Natural killer cell treated with Interleukin-12 subunit alpha and Interleukin-12 subunit beta and Interleukin-15 and Interleukin-18, amount 100 ng/mL, for 72 hours (primary cell): ENCODE measurements at regions not wholly inside any gene's neighbourhood (a gene's known extent, or its start where the extent isn't known, plus 50 kb on each side); places are given as distances from the start of the nearest gene placed in this dataset.
A peak's percentile ranks its signal among the peaks of the same experiment; 100 is the strongest.

Experiments used
- ATAC-seq, 2 donors: fragments of 150-1000 bp; cut with Tn5 transposase in 1 of 2; sonication (Bioruptor Pico), chemical (Tn5 transposase) in 1 of 2; 2 replicates each; pipeline ENCODE4 v1.10.0; 2021
- DNase-seq: peaks from one replicate; pipeline ENCODE4 v3.0.0; 2022; ENCODE audit warnings: low spot score
- H3K27ac Mint-ChIP-seq, 2 donors: 1 replicate in 1 of 2; 2 replicates in 1 of 2; pipeline ENCODE4 v1.8.0; 2022; ENCODE audit warnings: mixed read lengths in 2 of 2, mild to moderate bottlenecking in 1 of 2, moderate library complexity in 1 of 2
- H3K27me3 Mint-ChIP-seq, 2 donors: 1 replicate in 1 of 2; 2 replicates in 1 of 2; pipeline ENCODE4 v1.8.0; 2022; ENCODE audit warnings: mixed read lengths in 2 of 2
- H3K36me3 Mint-ChIP-seq: one replicate; pipeline ENCODE4 v1.8.0; 2022; ENCODE audit warnings: mixed read lengths
- H3K4me1 Mint-ChIP-seq, 2 donors: 1 replicate in 1 of 2; 2 replicates in 1 of 2; pipeline ENCODE4 v1.8.0; 2022; ENCODE audit warnings: low read depth in 2 of 2, mixed read lengths in 2 of 2, mild to moderate bottlenecking in 1 of 2
- H3K4me3 Mint-ChIP-seq: one replicate; pipeline ENCODE4 v1.8.0; 2022; ENCODE audit warnings: mixed read lengths
- H3K9me3 Mint-ChIP-seq: 2 replicates; pipeline ENCODE4 v1.8.0; 2022; ENCODE audit warnings: mixed read lengths

DNA sequence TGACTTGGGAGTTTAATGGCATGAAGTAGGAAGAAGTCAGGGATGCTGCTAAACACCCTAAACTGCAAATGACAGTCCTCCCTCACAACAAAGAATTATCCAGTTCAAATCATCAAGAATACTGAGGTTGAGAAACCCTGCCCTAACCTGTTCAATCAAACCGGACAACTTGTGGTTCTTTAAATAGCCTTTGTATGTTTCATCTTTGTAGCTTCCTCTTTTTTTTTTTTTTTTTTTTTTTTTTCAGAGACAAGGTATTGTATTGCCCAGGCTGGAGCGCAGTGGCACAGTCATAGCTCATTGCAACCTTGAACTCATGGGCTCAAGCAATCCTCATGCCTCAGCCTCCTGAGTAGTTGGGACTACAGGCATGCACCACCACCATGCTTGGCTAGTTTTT, 52.5 kb upstream of the TTC29 start:
- H3K4me3 Mint-ChIP-seq, result no peak overlapping the region
- no peaks in the 10 kb centered on the region for H3K4me1 Mint-ChIP-seq
- no peak overlapping the region for H3K27ac Mint-ChIP-seq
- H3K9me3 Mint-ChIP-seq, result no peaks in the 10 kb centered on the region
- peaks cover 9 to 18% of the 10 kb centered on the region in 2 donors for H3K27me3 Mint-ChIP-seq
- ATAC-seq (no peak), DNase-seq (no peak)
- H3K36me3 Mint-ChIP-seq, result no peaks in the 10 kb centered on the region

- Mint-ChIP-seq H3K27me3 (no peaks in the 10 kb centered on the region), H3K36me3 (no peaks in the 10 kb centered on the region), H3K4me3 (no peak overlapping the region), H3K4me1 (no peaks in the 10 kb centered on the region), H3K9me3 (no peaks in the 10 kb centered on the region), H3K27ac (no peak overlapping the region)
- DNase-seq, result no peak
- no peak for ATAC-seq
These were observed 58.5 kb upstream of the TTC29 start for GRCh38 chr4:147003956-147004809.

DNA sequence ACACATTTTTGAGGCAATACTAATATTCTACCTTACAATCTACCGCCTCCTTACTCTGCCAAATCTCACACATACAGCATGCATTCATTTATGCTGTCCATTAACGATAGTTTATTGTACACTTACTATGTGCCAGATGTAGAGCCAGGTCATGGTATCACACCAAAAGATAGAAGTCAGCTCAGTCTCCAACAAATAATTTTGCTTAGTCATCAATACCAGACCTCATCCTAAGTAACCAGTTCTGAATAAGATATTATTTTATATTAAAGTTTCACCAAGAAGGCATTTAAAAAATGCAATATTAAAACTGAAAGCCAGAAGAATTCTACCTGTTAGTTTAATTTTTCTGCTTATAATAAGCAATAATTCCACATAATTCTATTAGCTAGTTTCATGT, 60.6 kb upstream of the TTC29 start:
- H3K4me3 Mint-ChIP-seq, result no peak overlapping the region
- H3K27me3 Mint-ChIP-seq, result peaks cover 0 to under 1% of the 10 kb centered on the region in 2 donors
- ATAC-seq (no peak), DNase-seq (no peak)
- H3K36me3 Mint-ChIP-seq, result no peaks in the 10 kb centered on the region
- H3K27ac Mint-ChIP-seq, result no peak overlapping the region
- H3K4me1 Mint-ChIP-seq, result no peaks in the 10 kb centered on the region
- no peaks in the 10 kb centered on the region for H3K9me3 Mint-ChIP-seq

DNA sequence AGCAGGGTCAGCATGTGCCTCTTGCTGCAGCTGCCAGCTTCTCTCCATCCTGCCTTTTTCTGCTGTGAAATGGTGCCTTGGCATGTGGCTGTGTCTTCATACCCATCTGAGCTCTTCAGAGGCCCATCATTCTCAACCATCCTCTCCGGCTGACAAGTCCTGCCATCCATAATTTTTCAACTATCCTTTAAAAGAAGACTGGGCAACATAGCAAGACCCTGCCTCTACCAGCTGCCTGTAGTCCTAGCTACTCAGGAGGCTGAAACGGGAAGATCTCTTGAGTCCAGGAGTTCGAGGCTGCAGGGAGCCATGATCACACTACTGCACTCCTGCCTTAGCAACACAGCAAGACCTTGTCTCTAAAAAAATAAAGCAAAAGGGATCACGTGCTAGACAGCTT, 64.2 kb upstream of the TTC29 start:
- H3K27ac Mint-ChIP-seq, result no peak overlapping the region
- H3K4me3 Mint-ChIP-seq, result no peak overlapping the region
- no peaks in the 10 kb centered on the region for H3K4me1 Mint-ChIP-seq
- DNase-seq, result no peak
- no peaks in the 10 kb centered on the region for H3K9me3 Mint-ChIP-seq
- peaks cover 0 to 13% of the 10 kb centered on the region in 2 donors for H3K27me3 Mint-ChIP-seq
- ATAC-seq, result no peak
- H3K36me3 Mint-ChIP-seq, result no peaks in the 10 kb centered on the region

- Mint-ChIP-seq H3K36me3 (no peaks in the 10 kb centered on the region), H3K27me3 (peaks cover 0 to 13% of the 10 kb centered on the region in 2 donors), H3K4me3 (no peak overlapping the region), H3K4me1 (no peaks in the 10 kb centered on the region), H3K9me3 (no peaks in the 10 kb centered on the region), H3K27ac (no peak overlapping the region)
- no peak for ATAC-seq
- no peak for DNase-seq
These were observed 65.7 kb upstream of the TTC29 start for GRCh38 chr4:147011411-147011810.

DNA sequence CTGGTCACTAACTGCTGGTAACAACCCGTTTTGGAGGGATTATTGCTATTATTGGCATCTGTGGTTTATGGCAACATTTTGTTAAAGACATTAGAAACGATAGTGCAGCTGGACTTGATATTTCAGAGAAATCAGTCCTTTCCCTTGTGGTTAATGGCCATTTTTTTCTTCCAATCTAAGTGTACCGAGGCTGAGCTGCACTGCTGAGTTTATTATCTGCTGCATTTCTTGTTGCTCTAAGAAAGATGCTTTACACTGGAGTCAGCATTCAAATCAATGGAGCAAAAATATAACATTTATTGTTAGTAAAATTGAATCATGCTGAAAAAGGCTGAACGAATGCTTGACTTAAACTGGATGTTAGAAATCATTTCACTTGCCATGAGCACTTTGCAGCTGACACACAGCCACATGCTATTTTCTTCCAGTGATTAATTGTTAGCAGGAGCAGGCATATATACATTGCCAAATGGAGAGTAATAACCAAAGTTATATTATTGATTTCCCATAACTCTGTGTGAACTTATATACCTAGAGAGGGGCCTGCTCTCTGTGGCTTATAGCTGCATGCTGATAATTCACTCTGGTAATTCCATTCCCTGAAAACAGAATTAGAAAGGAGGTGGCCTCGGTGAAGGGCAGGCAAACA, 66.5 kb upstream of the TTC29 start:
- Mint-ChIP-seq H3K4me1 (no peaks in the 10 kb centered on the region), H3K36me3 (no peaks in the 10 kb centered on the region), H3K9me3 (no peaks in the 10 kb centered on the region), H3K4me3 (no peak overlapping the region), H3K27ac (no peak overlapping the region), H3K27me3 (peaks cover 0 to 13% of the 10 kb centered on the region in 2 donors)
- DNase-seq, result no peak
- ATAC-seq, result no peak

- no peak for ATAC-seq
These were observed 69.3 kb upstream of the TTC29 start for GRCh38 chr4:147014946-147015345.

GRCh38 chr4:147015491-147015890, 69.8 kb upstream of the TTC29 start:
- H3K27ac Mint-ChIP-seq, result no peak overlapping the region
- peaks cover 0 to 13% of the 10 kb centered on the region in 2 donors for H3K27me3 Mint-ChIP-seq
- no peak overlapping the region for H3K4me3 Mint-ChIP-seq
- ATAC-seq, result no peak
- no peak for DNase-seq
- H3K9me3 Mint-ChIP-seq, result no peaks in the 10 kb centered on the region
- no peaks in the 10 kb centered on the region for H3K4me1 Mint-ChIP-seq
- no peaks in the 10 kb centered on the region for H3K36me3 Mint-ChIP-seq

More at GRCh38 chr4:147014946-147015345, 69.3 kb upstream of the TTC29 start:
- no peaks in the 10 kb centered on the region for H3K9me3 Mint-ChIP-seq
- no peak overlapping the region for H3K27ac Mint-ChIP-seq
- H3K27me3 Mint-ChIP-seq, result peaks cover 0 to 13% of the 10 kb centered on the region in 2 donors
- no peak for DNase-seq
- H3K36me3 Mint-ChIP-seq, result no peaks in the 10 kb centered on the region
- H3K4me3 Mint-ChIP-seq, result no peak overlapping the region
- no peaks in the 10 kb centered on the region for H3K4me1 Mint-ChIP-seq

GRCh38 chr4:147017081-147017480, 71.4 kb upstream of the TTC29 start:
- ATAC-seq, result no peak
- no peak overlapping the region for H3K27ac Mint-ChIP-seq
- peaks cover 0 to 3% of the 10 kb centered on the region in 2 donors for H3K27me3 Mint-ChIP-seq
- H3K9me3 Mint-ChIP-seq, result no peaks in the 10 kb centered on the region
- no peaks in the 10 kb centered on the region for H3K36me3 Mint-ChIP-seq
- H3K4me3 Mint-ChIP-seq, result no peak overlapping the region
- H3K4me1 Mint-ChIP-seq, result no peaks in the 10 kb centered on the region
- no peak for DNase-seq

DNA sequence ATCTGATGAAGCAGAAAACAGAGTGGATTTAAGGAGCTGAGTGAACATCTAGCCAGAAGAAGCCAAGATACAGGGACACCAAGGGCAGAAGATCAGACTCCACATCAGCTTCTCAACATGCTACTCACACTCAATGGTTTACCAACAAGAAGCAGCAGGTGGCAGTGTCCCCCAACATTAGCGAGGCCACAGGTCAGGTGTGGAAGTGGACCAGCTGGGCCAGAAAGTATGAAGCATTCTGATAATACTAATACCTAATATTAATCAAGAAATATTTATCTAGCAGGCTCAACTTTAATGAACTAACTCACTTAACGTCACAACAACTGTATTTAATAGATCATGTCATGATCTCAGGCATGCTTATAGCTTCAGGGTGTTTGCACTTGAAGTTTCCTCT, 73.4 kb upstream of the TTC29 start:
- peak in 1 of 2 donors; percentile 65 for ATAC-seq

GRCh38 chr4:147020456-147020855, 74.8 kb upstream of the TTC29 start:
- H3K4me3 Mint-ChIP-seq, result no peak overlapping the region
- H3K36me3 Mint-ChIP-seq, result no peaks in the 10 kb centered on the region
- H3K9me3 Mint-ChIP-seq, result no peaks in the 10 kb centered on the region
- H3K27ac Mint-ChIP-seq, result no peak overlapping the region
- ATAC-seq (peak in 1 of 2 donors; percentile 43), DNase-seq (no peak)
- H3K4me1 Mint-ChIP-seq, result no peaks in the 10 kb centered on the region
- H3K27me3 Mint-ChIP-seq, result no peaks in the 10 kb centered on the region

More for the DNA sequence above, 73.4 kb upstream of the TTC29 start:
- Mint-ChIP-seq H3K27me3 (no peaks in the 10 kb centered on the region), H3K36me3 (no peaks in the 10 kb centered on the region), H3K9me3 (no peaks in the 10 kb centered on the region), H3K4me3 (no peak overlapping the region), H3K4me1 (no peaks in the 10 kb centered on the region), H3K27ac (no peak overlapping the region)
- DNase-seq, result no peak

GRCh38 chr4:147025042-147025441, 79.4 kb upstream of the TTC29 start:
- Mint-ChIP-seq H3K4me3 (no peak overlapping the region), H3K4me1 (no peaks in the 10 kb centered on the region), H3K27me3 (no peaks in the 10 kb centered on the region), H3K27ac (no peak overlapping the region), H3K36me3 (no peaks in the 10 kb centered on the region), H3K9me3 (no peaks in the 10 kb centered on the region)
- no peak for ATAC-seq
- no peak for DNase-seq

DNA sequence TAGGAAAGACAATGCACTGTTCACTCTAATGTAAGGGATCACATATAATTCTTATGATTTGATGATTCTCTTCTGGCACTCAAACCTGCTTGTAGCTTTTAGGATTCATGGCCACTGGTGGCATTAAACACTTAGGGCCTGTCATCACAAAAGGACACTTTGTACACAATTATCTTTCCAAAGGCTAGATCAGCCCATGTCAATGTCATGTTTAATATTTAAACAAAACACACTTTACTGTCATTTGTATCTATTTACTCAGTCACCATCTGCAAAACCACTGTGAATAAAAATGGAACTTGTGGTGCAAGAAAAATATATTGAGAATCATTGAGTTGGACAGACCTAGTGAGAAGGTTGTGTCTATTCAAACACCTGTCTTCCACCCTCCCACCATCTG, 83.6 kb upstream of the TTC29 start:
- Mint-ChIP-seq H3K9me3 (no peaks in the 10 kb centered on the region), H3K27ac (no peak overlapping the region), H3K4me3 (no peak overlapping the region), H3K4me1 (no peaks in the 10 kb centered on the region), H3K27me3 (no peaks in the 10 kb centered on the region), H3K36me3 (no peaks in the 10 kb centered on the region)
- ATAC-seq (no peak), DNase-seq (no peak)

DNA sequence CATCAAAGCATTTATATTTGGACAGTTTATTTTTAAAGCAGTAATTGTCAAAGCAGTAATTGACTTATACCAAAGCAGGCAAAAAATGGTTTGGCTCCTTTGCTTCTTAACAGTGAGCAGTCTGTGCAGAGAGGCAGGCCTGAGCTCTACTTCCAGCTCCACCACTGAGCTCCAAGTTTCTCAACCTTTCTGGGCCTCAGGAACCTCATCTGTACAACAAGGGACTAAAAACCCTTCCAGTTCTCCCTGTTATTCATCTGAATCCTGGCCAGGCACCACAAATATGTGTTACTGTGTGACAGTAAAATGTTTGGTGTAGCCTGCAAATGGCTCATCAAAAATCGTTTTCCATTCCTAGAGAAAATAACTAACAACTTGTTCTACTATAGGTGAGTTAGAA, 88.7 kb upstream of the TTC29 start:
- ATAC-seq, result no peak
- H3K4me3 Mint-ChIP-seq, result no peak overlapping the region
- no peak overlapping the region for H3K27ac Mint-ChIP-seq
- no peaks in the 10 kb centered on the region for H3K9me3 Mint-ChIP-seq
- no peaks in the 10 kb centered on the region for H3K4me1 Mint-ChIP-seq
- no peaks in the 10 kb centered on the region for H3K36me3 Mint-ChIP-seq
- DNase-seq, result no peak
- H3K27me3 Mint-ChIP-seq, result peaks cover 13 to 28% of the 10 kb centered on the region in 2 donors
